ENCODE measurements at regions not wholly inside any gene's neighbourhood (a gene's known extent, or its start where the extent isn't known, plus 50 kb on each side); places are given as distances from the start of the nearest gene placed in this dataset.

- intact Hi-C loops (cut with DNase I) = no loop called here
- no peak for TF ChIP-seq CTCF (IDR thresholded peaks at IDR 0.05)
- Histone ChIP-seq H3K27me3 (no peaks in the 10 kb centered on the region), H3K4me1 (no peaks in the 10 kb centered on the region), H3K36me3 (no peaks in the 10 kb centered on the region), H3K9me3 (no peaks in the 10 kb centered on the region), H3K4me3 (no peak overlapping the region), H3K27ac (no peak overlapping the region)
- no peak for DNase-seq (ENCODE audit: low spot score in 2 of 2)
These were observed 1004.9 kb upstream of the ADGRB3 start for GRCh38 chr6:67630146-67630545.

- peak overlapping the region in 1 of 2 donors; percentile 27 for H3K27ac ChIP-seq
- intact Hi-C loops (cut with DNase I) = no loop called here
- H3K4me3 ChIP-seq = no peak overlapping the region
- H3K27me3 ChIP-seq = no peaks in the 10 kb centered on the region
- no peaks in the 10 kb centered on the region for H3K36me3 ChIP-seq
- TF ChIP-seq CTCF (IDR thresholded peaks at IDR 0.05) = no peak
- no peak for DNase-seq (ENCODE audit: low spot score in 2 of 2)
- no peaks in the 10 kb centered on the region for H3K9me3 ChIP-seq
- no peaks in the 10 kb centered on the region for H3K4me1 ChIP-seq
These were observed 1005.8 kb upstream of the ADGRB3 start for GRCh38 chr6:67629258-67629657.

- Histone ChIP-seq H3K27me3 (no peaks in the 10 kb centered on the region), H3K9me3 (no peaks in the 10 kb centered on the region), H3K4me3 (no peak overlapping the region), H3K4me1 (no peaks in the 10 kb centered on the region), H3K36me3 (no peaks in the 10 kb centered on the region), H3K27ac (no peak overlapping the region)
- intact Hi-C loops (cut with DNase I) = no loop called here
- no peak for TF ChIP-seq CTCF (IDR thresholded peaks at IDR 0.05)
- no peak for DNase-seq (ENCODE audit: low spot score in 2 of 2)
These were observed 1019.3 kb upstream of the ADGRB3 start for GRCh38 chr6:67615796-67616195.

- DNase-seq (ENCODE audit: low spot score in 2 of 2) = no peak
- Histone ChIP-seq H3K36me3 (no peaks in the 10 kb centered on the region), H3K27ac (no peak overlapping the region), H3K9me3 (no peaks in the 10 kb centered on the region), H3K27me3 (no peaks in the 10 kb centered on the region), H3K4me1 (no peaks in the 10 kb centered on the region), H3K4me3 (no peak overlapping the region)
- no peak for TF ChIP-seq CTCF (IDR thresholded peaks at IDR 0.05)
- intact Hi-C loops (cut with DNase I) = no loop called here
These were observed 1026.9 kb upstream of the ADGRB3 start for GRCh38 chr6:67608099-67608749.

- Histone ChIP-seq H3K27me3 (no peaks in the 10 kb centered on the region), H3K27ac (no peak overlapping the region), H3K9me3 (no peaks in the 10 kb centered on the region), H3K4me1 (no peaks in the 10 kb centered on the region), H3K4me3 (no peak overlapping the region), H3K36me3 (no peaks in the 10 kb centered on the region)
- no peak for DNase-seq (ENCODE audit: low spot score in 2 of 2)
- intact Hi-C loops (cut with DNase I) = no loop called here
- TF ChIP-seq CTCF (IDR thresholded peaks at IDR 0.05) = no peak
These were observed 1027.9 kb upstream of the ADGRB3 start for GRCh38 chr6:67606906-67607828.

All from ascending aorta (tissue), 2 donors.